ENCODE measurements at regions not wholly inside any gene's neighbourhood (a gene's known extent, or its start where the extent isn't known, plus 50 kb on each side); places are given as distances from the start of the nearest gene placed in this dataset.

DNA sequence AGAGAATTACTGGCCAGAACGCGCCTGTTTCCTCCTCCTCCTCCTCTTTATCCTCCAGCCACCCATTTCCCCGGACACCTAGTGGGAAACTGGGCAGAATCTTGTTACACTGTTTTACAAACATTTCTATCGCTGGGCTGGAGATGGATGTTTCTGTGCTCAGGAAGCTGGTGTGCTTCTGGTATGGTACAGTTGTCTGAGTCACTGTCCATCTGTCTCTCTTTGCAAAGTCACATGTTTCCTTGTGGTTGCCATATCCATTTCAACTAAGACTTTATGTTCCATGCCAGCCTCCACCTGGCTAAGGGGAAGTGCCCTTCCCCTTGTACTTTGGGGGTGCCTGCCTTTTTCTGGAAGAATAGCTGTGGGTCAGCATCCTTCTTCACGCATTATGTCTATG lies 52.9 kb upstream of the SLC22A16 start:
- H4K8ac ChIP-seq (ENCODE audit: low read depth in 2 of 2, low read length in 2 of 2) = peak overlapping the region; percentile 60 to 96

More for the DNA sequence above, 52.9 kb upstream of the SLC22A16 start:
- intact Hi-C loops (cut with micrococcal nuclease) (loop anchor here (2.0 kb wide), 2 partner anchors 285 to 429 kb away; partner anchors contain the start of genes CDK19 and GTF3C6), in situ Hi-C loops (cut with MboI; ENCODE audit: low sequenced_read_pairs) (loop anchor here (10.0 to 25.0 kb wide), 2 partner anchors 425 to 683 kb away; partner anchors contain the start of gene GTF3C6), dilution Hi-C loops (cut with HindIII; ENCODE audit: low sequenced_read_pairs, unreplicated experiment) (no loop called here)
- peak; percentile 61 for ATAC-seq (ENCODE audit: low read depth)
- no peaks in the 10 kb centered on the region for H3K27me3 ChIP-seq (ENCODE audit: control insufficient read depth, insufficient read depth, low read length)
- no peaks in the 10 kb centered on the region; a peak in 1 of 4 replicates for H3K79me1 ChIP-seq (ENCODE audit: low read depth in 1 of 2, low read length in 2 of 2)
- peak overlapping the region; percentile 97 for H2BK120ac ChIP-seq (ENCODE audit: low read depth, low read length)
- H3K14ac ChIP-seq (replicated peaks; ENCODE audit: low read depth, low read length) = peak overlapping the region; percentile 96
- H3K9me3 ChIP-seq (ENCODE audit: control insufficient read depth, insufficient read depth, low read length) = no peaks in the 10 kb centered on the region
- H3K9ac ChIP-seq (ENCODE audit: low read depth, low read length) = no peak overlapping the region
- peak overlapping the region; percentile 65; the same call in 1 of the 2 replicates for H3K18ac ChIP-seq (ENCODE audit: low read depth, low read length)
- H3K56ac ChIP-seq (ENCODE audit: extremely low read depth, insufficient read depth, low read length) = peak overlapping the region; percentile 62
- no peaks in the 10 kb centered on the region for H3K36me3 ChIP-seq (ENCODE audit: control insufficient read depth, insufficient read depth, low read length)
- H3K23ac ChIP-seq (ENCODE audit: low read depth, low read length) = peak overlapping the region; percentile 74
- H4K91ac ChIP-seq (ENCODE audit: insufficient read depth, low read depth, low read length) = peak overlapping the region; percentile 87
- peak overlapping the region; percentile 88 for H2BK5ac ChIP-seq (ENCODE audit: low read depth, low read length, poor library complexity, severe bottlenecking)
- H2BK20ac ChIP-seq (ENCODE audit: low read depth, low read length) = peak overlapping the region; percentile 97
- H3K4me1 ChIP-seq (ENCODE audit: control insufficient read depth, insufficient read depth, low read length) = peaks cover 13% of the 10 kb centered on the region
- H3K4me3 ChIP-seq (ENCODE audit: insufficient read depth, low read depth, low read length) = no peak overlapping the region
- H3K9me1 ChIP-seq (ENCODE audit: insufficient read depth, low read length) = peaks cover 10% of the 10 kb centered on the region; the same call in 1 of the 2 replicates
- peak overlapping the region; percentile 93 for H2BK15ac ChIP-seq (ENCODE audit: low read depth, low read length)
- peak overlapping the region; percentile 40; the same call in 1 of the 2 replicates for H3K4me2 ChIP-seq (ENCODE audit: low read depth, low read length)
- no CpG with 5 or more reads among the region's 5 CpGs for WGBS, 2 experiments (ENCODE audit: extremely low coverage in 2 of 2, insufficient read length in 1 of 2)
- peak overlapping the region; percentile 73 for H3K27ac ChIP-seq (ENCODE audit: insufficient read depth, low read length)
- H4K20me1 ChIP-seq (ENCODE audit: insufficient read depth, low read length) = no peaks in the 10 kb centered on the region
- BruUV-seq (replicated peaks) = no TSS peak
- peak overlapping the region; percentile 100 for H2AK5ac ChIP-seq (ENCODE audit: low read depth, low read length)
- peak overlapping the region; percentile 94 for H2AK9ac ChIP-seq (replicated peaks; ENCODE audit: low read depth, low read length, poor library complexity)
- POLR2A ChIA-PET (ENCODE audit: unreplicated experiment) = interaction anchor here (0.8 kb wide), 1 partner anchor 345 kb away, joined by 3 read pairs; the partner anchor contains the start of gene AMD1
- H4K5ac ChIP-seq (ENCODE audit: low read depth, low read length) = peak overlapping the region; percentile 16; the same call in 1 of the 2 replicates
- H3K4ac ChIP-seq (ENCODE audit: low read depth, low read length) = peak overlapping the region; percentile 97
- peak overlapping the region; percentile 88 for H2AFZ ChIP-seq (replicated peaks; ENCODE audit: low read length, poor library complexity)
- DNase-seq = peak; percentile 85
- CTCF ChIA-PET = interaction anchor here (0.9 to 1.3 kb wide), 2 partner anchors 470 to 482 kb away, joined by 3 to 7 read pairs; no protein-coding TSS in a partner anchor
- TF ChIP-seq, protein P1, sequence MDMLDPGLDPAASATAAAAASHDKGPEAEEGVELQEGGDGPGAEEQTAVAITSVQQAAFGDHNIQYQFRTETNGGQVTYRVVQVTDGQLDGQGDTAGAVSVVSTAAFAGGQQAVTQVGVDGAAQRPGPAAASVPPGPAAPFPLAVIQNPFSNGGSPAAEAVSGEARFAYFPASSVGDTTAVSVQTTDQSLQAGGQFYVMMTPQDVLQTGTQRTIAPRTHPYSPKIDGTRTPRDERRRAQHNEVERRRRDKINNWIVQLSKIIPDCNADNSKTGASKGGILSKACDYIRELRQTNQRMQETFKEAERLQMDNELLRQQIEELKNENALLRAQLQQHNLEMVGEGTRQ (IDR thresholded peaks at IDR 0.05; ENCODE audit: low read depth, low read length) = peak; percentile 65
- TF ChIP-seq FOS (IDR thresholded peaks at IDR 0.05; ENCODE audit: low read depth, low read length) (peak; percentile 24; the same call in 1 of the 2 replicates), CEBPB (IDR thresholded peaks at IDR 0.05; ENCODE audit: low read depth, low read length) (no peak)
